H1 (cell line): ENCODE measurements at regions not wholly inside any gene's neighbourhood (a gene's known extent, or its start where the extent isn't known, plus 50 kb on each side); places are given as distances from the start of the nearest gene placed in this dataset.

Source experiments
- CTCF ChIA-PET: fragments of 300-600 bp; sonication (Branson Sonifier 250); formaldehyde crosslinking; loops from one replicate; lab custom pipeline; 2021; ENCODE audit not compliant: partially characterized antibody; lab: Charles Lee
- POLR2A ChIA-PET: fragments of 300-600 bp; sonication (Branson Sonifier 250); formaldehyde crosslinking; loops from one replicate; lab custom pipeline; 2021; ENCODE audit warnings: inconsistent platforms; ENCODE audit not compliant: partially characterized antibody; lab: Charles Lee
- DNase-seq, 2 experiments: peaks; one replicate each; pipeline versions ENCODE4 v3.0.0 to v3.0.0-alpha.2; 2010 to 2022; ENCODE audit warnings: low spot score in 2 of 2, low read depth in 1 of 2, mixed read lengths in 1 of 2
- FAIRE-seq: peaks from 2 replicates; lab custom pipeline; 2011; peaks lifted over from hg19 to GRCh38; lab: Jason Lieb, UNC
- H2AFZ ChIP-seq: 2 replicates; pipeline ENCODE4 v1.8.1; 2012; ENCODE audit warnings: low read length, inconsistent platforms
- H2AK5ac ChIP-seq: 2 replicates; pipeline ENCODE4 v1.6.1; 2013; ENCODE audit warnings: low read depth, low read length
- H2BK120ac ChIP-seq: replicated peaks from 2 replicates; pipeline ENCODE3; 2013; ENCODE audit warnings: low read depth, low read length, inconsistent platforms
- H2BK12ac ChIP-seq: 2 replicates; pipeline ENCODE4 v1.6.1; 2013; ENCODE audit warnings: low read depth, low read length
- H2BK15ac ChIP-seq: 2 replicates; pipeline ENCODE4 v1.6.1; 2013; ENCODE audit warnings: low read length
- H2BK20ac ChIP-seq: 2 replicates; pipeline ENCODE4 v1.6.1; 2013; ENCODE audit warnings: low read length
- H2BK5ac ChIP-seq: 2 replicates; pipeline ENCODE4 v1.6.1; 2013; ENCODE audit warnings: low read depth, low read length
- H3K14ac ChIP-seq: 2 replicates; pipeline ENCODE4 v1.6.1; 2013; ENCODE audit warnings: inconsistent platforms; ENCODE audit not compliant: insufficient read length
- H3K18ac ChIP-seq: 2 replicates; pipeline ENCODE4 v1.6.1; 2013; ENCODE audit warnings: low read length; ENCODE audit errors: extremely low read depth
- H3K23ac ChIP-seq: 2 replicates; pipeline ENCODE4 v1.6.1; 2013; ENCODE audit warnings: inconsistent platforms; ENCODE audit not compliant: insufficient read length
- H3K23me2 ChIP-seq: 2 replicates; pipeline ENCODE4 v1.6.1; 2013; ENCODE audit warnings: low read depth, low read length
- H3K27ac ChIP-seq: 2 replicates; pipeline ENCODE4 v1.6.1; 2011; ENCODE audit warnings: low read depth, low read length, inconsistent platforms
- H3K27me3 ChIP-seq, 4 experiments: replicated peaks in 1 of 4; 1 replicate in 1 of 4; 2 replicates in 3 of 4; pipeline versions ENCODE4 v1.6.1 to v1.8.1; 2011 to 2013; ENCODE audit warnings: low read length in 3 of 4, mild to moderate bottlenecking in 3 of 4, inconsistent platforms in 2 of 4, mixed read lengths in 2 of 4, moderate library complexity in 1 of 4; ENCODE audit not compliant: control insufficient read depth in 3 of 4, insufficient read depth in 3 of 4; ENCODE audit errors: extremely low read depth in 1 of 4
- H3K36me3 ChIP-seq, 4 experiments: 2 replicates each; pipeline versions ENCODE4 v1.6.1 to v1.8.1; 2011 to 2013; ENCODE audit warnings: mild to moderate bottlenecking in 4 of 4, low read length in 3 of 4, moderate library complexity in 2 of 4, control low read depth in 1 of 4, inconsistent platforms in 1 of 4; ENCODE audit not compliant: insufficient read depth in 4 of 4, control insufficient read depth in 2 of 4
- H3K4ac ChIP-seq: replicated peaks from 2 replicates; pipeline ENCODE3; 2013; ENCODE audit warnings: low read length, low read depth, mixed read lengths, inconsistent platforms; ENCODE audit not compliant: insufficient read length
- H3K4me1 ChIP-seq, 4 experiments: replicated peaks in 1 of 4; 1 replicate in 1 of 4; 2 replicates in 3 of 4; pipeline versions ENCODE4 v1.6.1 to v1.8.1; 2011 to 2013; ENCODE audit warnings: low read length in 3 of 4, inconsistent platforms in 2 of 4, mixed read lengths in 1 of 4; ENCODE audit not compliant: insufficient read depth in 4 of 4, control insufficient read depth in 3 of 4
- H3K4me2 ChIP-seq, 2 experiments: 2 replicates each; pipeline versions ENCODE4 v1.6.1 to v1.8.1; 2011 to 2013; ENCODE audit warnings: low read depth in 2 of 2, low read length in 2 of 2, control low read depth in 1 of 2, inconsistent platforms in 1 of 2, mild to moderate bottlenecking in 1 of 2; ENCODE audit not compliant: insufficient read depth in 1 of 2
- H3K4me3 ChIP-seq, 4 experiments: fragments of 200-600, 300-600 bp in 1 of 4; sonication (generic), shearing (Covaris generic), sonication (Bioruptor Twin) in 1 of 4; 2 replicates each; pipeline versions ENCODE4 v1.5.1 to v1.8.1; 2011 to 2016; ENCODE audit warnings: low read length in 4 of 4, low read depth in 3 of 4, control low read depth in 2 of 4, inconsistent platforms in 2 of 4, mild to moderate bottlenecking in 2 of 4, mixed read lengths in 1 of 4, moderate library complexity in 1 of 4; ENCODE audit not compliant: insufficient read depth in 2 of 4; ENCODE audit errors: extremely low read depth in 1 of 4
- H3K56ac ChIP-seq: replicated peaks from 2 replicates; pipeline ENCODE3; 2013; ENCODE audit warnings: low read depth, mild to moderate bottlenecking, mixed read lengths, low read length, inconsistent platforms; ENCODE audit not compliant: insufficient read length
- H3K79me1 ChIP-seq: 2 replicates; pipeline ENCODE4 v1.6.1; 2013; ENCODE audit warnings: low read depth, low read length, control low read depth
- H3K79me2 ChIP-seq, 2 experiments: 2 replicates each; pipeline versions ENCODE4 v1.6.1 to v1.8.1; 2012 to 2013; ENCODE audit warnings: low read length in 2 of 2, mild to moderate bottlenecking in 2 of 2, inconsistent platforms in 1 of 2; ENCODE audit not compliant: insufficient read depth in 2 of 2, control insufficient read depth in 1 of 2
- H3K9ac ChIP-seq, 4 experiments: replicated peaks in 1 of 4; 1 replicate in 1 of 4; 2 replicates in 3 of 4; pipeline versions ENCODE4 v1.6.1 to v1.8.1; 2011 to 2013; ENCODE audit warnings: low read depth in 3 of 4, low read length in 3 of 4, control low read depth in 2 of 4, mild to moderate bottlenecking in 2 of 4, moderate library complexity in 2 of 4, inconsistent platforms in 1 of 4; ENCODE audit errors: extremely low read depth in 1 of 4
- H3K9me3 ChIP-seq, 2 experiments: 2 replicates each; pipeline versions ENCODE4 v1.6.1 to v1.8.1; 2012 to 2013; ENCODE audit warnings: mild to moderate bottlenecking in 2 of 2, moderate library complexity in 2 of 2, control low read depth in 1 of 2, inconsistent platforms in 1 of 2, low read depth in 1 of 2, low read length in 1 of 2, mixed read lengths in 1 of 2; ENCODE audit not compliant: insufficient read depth in 2 of 2
- H4K20me1 ChIP-seq, 2 experiments: replicated peaks in 1 of 2; 2 replicates each; pipeline versions ENCODE3 to v1.8.1; 2011 to 2013; ENCODE audit warnings: inconsistent platforms in 2 of 2, low read length in 2 of 2, mild to moderate bottlenecking in 1 of 2; ENCODE audit not compliant: insufficient read depth in 2 of 2, control insufficient read depth in 1 of 2
- H4K5ac ChIP-seq: 2 replicates; pipeline ENCODE4 v1.6.1; 2013; ENCODE audit warnings: low read length, low read depth, mixed read lengths, inconsistent platforms; ENCODE audit not compliant: insufficient read length
- H4K8ac ChIP-seq: 2 replicates; pipeline ENCODE4 v1.8.0; 2013; ENCODE audit warnings: mild to moderate bottlenecking, moderate library complexity, low read length, inconsistent platforms; ENCODE audit not compliant: insufficient read depth; ENCODE audit errors: extremely low read depth
- H4K91ac ChIP-seq: replicated peaks from 2 replicates; pipeline ENCODE3; 2013; ENCODE audit warnings: low read length, mixed read lengths, inconsistent platforms; ENCODE audit not compliant: insufficient read length
- GABPA ChIP-seq: IDR thresholded peaks from 2 replicates; pipeline ENCODE4 v1.6.1; 2011; ENCODE audit warnings: mild to moderate bottlenecking, low read length, moderate library complexity, borderline replicate concordance; ENCODE audit not compliant: insufficient read depth
- RXRA ChIP-seq: IDR thresholded peaks from 2 replicates; pipeline ENCODE4 v1.6.1; 2011; ENCODE audit warnings: low read depth, mild to moderate bottlenecking, low read length, moderate library complexity; ENCODE audit not compliant: insufficient read depth
- SIN3A ChIP-seq, 2 experiments: IDR thresholded peaks in 1 of 2; conservative IDR thresholded peaks in 1 of 2; 2 replicates each; pipeline ENCODE4 v1.6.1; 2011 to 2012; ENCODE audit warnings: low read length in 2 of 2, improper control_type of control experiment in 1 of 2, low read depth in 1 of 2, mild to moderate bottlenecking in 1 of 2
- SIX5 ChIP-seq: IDR thresholded peaks from 2 replicates; pipeline ENCODE4 v1.6.1; 2011; ENCODE audit warnings: mild to moderate bottlenecking, low read depth, low read length
- WGBS, 2 experiments: shearing (Covaris generic) in 1 of 2; methylation state at CpG; one replicate each; pipeline versions ENCODE4 v1.1.6 to v1.1.7; 2013 to 2015; ENCODE audit warnings: low lambda C conversion rate in 2 of 2, mixed read lengths in 2 of 2, inconsistent platforms in 1 of 2, low coverage in 1 of 2, missing lambda C conversion rate in 1 of 2; ENCODE audit not compliant: insufficient replicate concordance in 2 of 2, insufficient coverage in 1 of 2, insufficient read length in 1 of 2; ENCODE audit errors: extremely low coverage in 1 of 2, missing lambda C conversion rate in 1 of 2; 5-methylcytosine and 5-hydroxymethylcytosine counted together

- Histone ChIP-seq H3K4me2 (no peak overlapping the region), H3K4me3 (no peak overlapping the region), H3K36me3 (no peaks in the 10 kb centered on the region), H4K91ac (no peak overlapping the region), H3K27ac (no peak overlapping the region), H3K23me2 (no peaks in the 10 kb centered on the region; the same call in 1 of the 2 replicates), H2BK12ac (no peak overlapping the region), H3K4me1 (no peaks in the 10 kb centered on the region), H4K20me1 (no peaks in the 10 kb centered on the region), H2AK5ac (no peak overlapping the region), H3K79me2 (no peaks in the 10 kb centered on the region), H4K5ac (no peak overlapping the region), H4K8ac (no peak overlapping the region), H3K9ac (no peak overlapping the region), H2BK15ac (no peak overlapping the region), H3K14ac (no peak overlapping the region), H3K23ac (no peak overlapping the region), H2AFZ (0 out of 2 replicates have a peak overlapping the region, but pooled peaks have one; percentile 58), H3K18ac (no peak overlapping the region), H3K56ac (no peak overlapping the region), H2BK5ac (no peak overlapping the region), H2BK120ac (no peak overlapping the region), H2BK20ac (no peak overlapping the region), H3K9me3 (no peaks in the 10 kb centered on the region), H3K27me3 (no peaks in the 10 kb centered on the region), H3K4ac (no peak overlapping the region), H3K79me1 (no peaks in the 10 kb centered on the region)
- WGBS, 2 experiments = 100% methylated on average over 1 of the region's 1 CpG; no CpG with 5 or more reads in 1 of the 2 experiments
- TF ChIP-seq SIX5 = no peak
- TF ChIP-seq RXRA = no peak
- no peak for TF ChIP-seq GABPA
- TF ChIP-seq SIN3A (conservative IDR thresholded peaks at IDR 0.05 in 1 of 2, IDR thresholded peaks at IDR 0.05 in 1 of 2; ENCODE audit: low read depth in 1 of 2, low read length in 2 of 2) = no peak
- ChIA-PET POLR2A (interaction anchor here (0.8 kb wide), 1 partner anchor 114 kb away, joined by 3 read pairs; no protein-coding TSS in a partner anchor), CTCF (no interaction called here)
- DNase-seq (no peak), FAIRE-seq (no peak)
These were observed 289.6 kb downstream of the CDH2 start for GRCh38 chr18:27887287-27887686.
